Tibial artery (tissue), 4 donors: ENCODE measurements at regions not wholly inside any gene's neighbourhood (a gene's known extent, or its start where the extent isn't known, plus 50 kb on each side); places are given as distances from the start of the nearest gene placed in this dataset.

ENCODE experiments used
- DNase-seq, 2 donors: peaks; one replicate each; pipeline ENCODE4 v3.0.0-alpha.2; 2019
- H3K27ac ChIP-seq, 2 donors: fragments of 200-600 bp; sonication (generic) in 1 of 2; 1 replicate in 1 of 2; 2 replicates in 1 of 2; pipeline ENCODE4 v1.5.1; 2018 to 2019; ENCODE audit warnings: mild to moderate bottlenecking in 1 of 2
- H3K27me3 ChIP-seq, 2 donors: fragments of 200-600 bp; sonication (generic) in 1 of 2; one replicate each; pipeline versions ENCODE4 v1.5.1 to v1.6.0; 2016 to 2019
- H3K36me3 ChIP-seq, 3 donors: fragments of 200-600 bp; sonication (generic) in 2 of 3; one replicate each; pipeline ENCODE4 v1.5.1; 2016 to 2019; ENCODE audit warnings: mild to moderate bottlenecking in 2 of 3
- H3K4me1 ChIP-seq, 4 donors: fragments of 200-600 bp; sonication (generic) in 2 of 4; 1 replicate in 3 of 4; 2 replicates in 1 of 4; pipeline ENCODE4 v1.5.1; 2016 to 2019
- H3K4me3 ChIP-seq, 2 donors: fragments of 200-600 bp; sonication (generic) in 1 of 2; 1 replicate in 1 of 2; 2 replicates in 1 of 2; pipeline ENCODE4 v1.5.1; 2018 to 2019; ENCODE audit warnings: mild to moderate bottlenecking in 2 of 2
- H3K9me3 ChIP-seq, 3 donors: fragments of 200-600 bp; sonication (generic) in 1 of 3; one replicate each; pipeline ENCODE4 v1.5.1; 2016 to 2019
- CTCF ChIP-seq, 2 experiments: fragments of 200-600 bp in 1 of 2; fragments of 450-650 bp in 1 of 2; IDR thresholded peaks; one replicate each; pipeline ENCODE4 v1.5.1; 2017 to 2019; ENCODE audit warnings: antibody characterized with exemption in 2 of 2, mild to moderate bottlenecking in 1 of 2, moderate library complexity in 1 of 2
- intact Hi-C: fragments of 100-400 bp; cut with DNase I; formaldehyde crosslinking; loops from one replicate; pipeline ENCODE4 v1.15.0; 2023; ENCODE audit warnings: low total_unique reads

GRCh38 chr18:32582455-32582854 lies 111.8 kb upstream of the GAREM1 start:
- no peak for DNase-seq
- Histone ChIP-seq H3K27ac (no peak overlapping the region), H3K4me1 (no peaks in the 10 kb centered on the region), H3K9me3 (no peaks in the 10 kb centered on the region), H3K4me3 (no peak overlapping the region), H3K36me3 (no peaks in the 10 kb centered on the region), H3K27me3 (peaks cover 0 to 3% of the 10 kb centered on the region in 2 donors)
- no peak for TF ChIP-seq CTCF (IDR thresholded peaks at IDR 0.05)
- intact Hi-C loops, result no loop called here

- H3K27ac ChIP-seq, result no peak overlapping the region
- no peak for DNase-seq
- peaks cover 0 to 3% of the 10 kb centered on the region in 2 donors for H3K27me3 ChIP-seq
- no peak for TF ChIP-seq CTCF (IDR thresholded peaks at IDR 0.05)
- no peak overlapping the region for H3K4me3 ChIP-seq
- no peaks in the 10 kb centered on the region for H3K9me3 ChIP-seq
- intact Hi-C loops, result no loop called here
- no peaks in the 10 kb centered on the region for H3K4me1 ChIP-seq
- H3K36me3 ChIP-seq, result no peaks in the 10 kb centered on the region
Observed at GRCh38 chr18:32577561-32577960, 106.9 kb upstream of the GAREM1 start.

DNA sequence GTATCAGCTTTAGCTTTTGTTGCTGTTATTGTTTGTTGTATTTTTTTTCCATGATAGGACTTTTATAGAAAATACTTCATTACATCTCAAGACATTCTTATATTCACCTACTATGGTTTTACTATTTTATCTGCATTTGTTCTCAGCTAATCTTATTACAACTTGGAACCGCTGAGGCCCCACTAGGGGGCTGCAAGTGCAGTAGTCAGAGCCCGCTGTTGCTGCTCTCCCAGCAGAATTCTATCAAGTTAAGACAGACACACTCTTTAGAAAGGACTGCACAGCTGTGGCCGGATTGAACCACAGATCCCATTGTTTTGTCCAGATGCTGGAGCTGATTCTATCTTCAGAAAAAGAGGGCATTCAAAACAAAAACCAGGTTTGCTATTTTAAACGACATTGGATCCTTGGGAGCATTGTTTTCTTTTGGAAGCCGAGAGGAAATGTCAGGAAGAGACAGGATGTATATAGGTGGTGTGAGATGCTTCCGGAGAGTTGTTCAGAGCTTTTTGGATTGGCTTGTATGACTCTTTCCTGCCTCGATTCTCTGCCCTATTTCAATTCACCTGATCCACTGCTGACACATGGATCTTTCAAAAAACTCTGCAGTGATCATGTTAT lies 105.7 kb upstream of the GAREM1 start:
- TF ChIP-seq CTCF (IDR thresholded peaks at IDR 0.05), result peak in 1 of 2 experiments; percentile 11
- no peak overlapping the region for H3K4me3 ChIP-seq
- intact Hi-C loops, result no loop called here

DNA sequence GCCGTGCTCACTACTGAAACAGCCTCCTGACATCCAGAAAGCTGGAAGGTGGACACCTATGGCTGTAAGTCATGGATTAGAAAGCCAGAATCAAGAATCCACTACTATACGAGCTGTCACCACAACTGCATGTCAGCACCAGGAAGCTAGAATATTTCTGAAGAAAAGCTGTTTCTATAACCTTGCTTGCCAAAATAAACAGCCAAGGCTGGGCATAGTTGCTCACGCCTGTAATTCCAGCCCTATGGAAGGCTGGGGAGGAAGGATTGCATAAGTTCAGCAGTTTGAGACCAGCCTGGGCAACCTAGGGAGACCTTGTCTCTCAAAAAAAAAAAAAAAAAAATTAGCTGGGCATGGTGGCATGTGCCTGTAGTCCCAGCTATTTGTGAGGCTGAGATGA lies 96.3 kb upstream of the GAREM1 start:
- H3K4me1 ChIP-seq, result no peaks in the 10 kb centered on the region
- H3K27ac ChIP-seq, result no peak overlapping the region
- intact Hi-C loops, result no loop called here
- no peak for DNase-seq
- H3K4me3 ChIP-seq, result no peak overlapping the region
- no peak for TF ChIP-seq CTCF (IDR thresholded peaks at IDR 0.05)
- no peaks in the 10 kb centered on the region for H3K9me3 ChIP-seq
- no peaks in the 10 kb centered on the region for H3K27me3 ChIP-seq
- no peaks in the 10 kb centered on the region for H3K36me3 ChIP-seq

More for the DNA sequence above, 105.7 kb upstream of the GAREM1 start:
- peaks cover 0 to 3% of the 10 kb centered on the region in 2 donors for H3K27me3 ChIP-seq
- H3K4me1 ChIP-seq, result no peaks in the 10 kb centered on the region
- no peaks in the 10 kb centered on the region for H3K9me3 ChIP-seq
- H3K36me3 ChIP-seq, result no peaks in the 10 kb centered on the region
- no peak for DNase-seq
- H3K27ac ChIP-seq, result no peak overlapping the region

DNA sequence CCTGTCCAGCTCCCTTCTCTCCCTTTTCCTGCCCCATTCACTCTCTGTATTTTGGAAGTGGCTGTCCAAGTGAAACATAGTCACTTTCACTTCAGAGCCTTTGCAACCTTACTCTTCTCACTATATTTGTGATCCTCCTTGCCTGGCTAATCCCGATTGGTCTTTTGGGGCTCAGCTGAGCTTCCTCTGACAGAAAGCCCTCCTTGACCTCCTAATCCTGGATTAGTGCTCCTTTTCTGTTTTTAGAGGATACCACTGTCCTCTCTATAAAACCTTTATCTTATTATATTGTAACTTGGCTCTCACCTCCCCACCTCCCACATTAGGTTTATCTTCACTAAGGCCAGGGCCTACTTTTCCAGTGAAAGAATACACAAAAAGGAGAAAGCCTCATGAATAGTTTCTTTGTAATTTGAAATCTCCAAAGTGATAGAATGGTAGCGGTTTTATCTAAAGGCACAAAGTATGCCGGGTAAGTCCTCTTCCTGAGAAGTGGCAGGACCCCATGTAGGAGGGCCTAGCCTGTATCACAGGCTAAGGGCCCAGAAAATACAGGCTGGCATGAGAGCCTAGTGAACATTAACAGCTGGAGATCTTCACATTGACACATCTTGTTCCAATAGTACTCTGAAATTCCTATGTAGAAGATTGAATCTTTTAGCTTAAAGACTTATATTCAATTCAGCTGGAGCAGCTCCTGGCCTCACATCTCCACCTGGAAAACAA lies 83.1 kb upstream of the GAREM1 start:
- no peaks in the 10 kb centered on the region for H3K36me3 ChIP-seq

More for the DNA sequence above, 83.1 kb upstream of the GAREM1 start:
- TF ChIP-seq CTCF (IDR thresholded peaks at IDR 0.05), result no peak
- Histone ChIP-seq H3K4me3 (no peak overlapping the region), H3K27ac (no peak overlapping the region), H3K4me1 (no peaks in the 10 kb centered on the region), H3K27me3 (no peaks in the 10 kb centered on the region), H3K9me3 (no peaks in the 10 kb centered on the region)
- DNase-seq, result no peak
- intact Hi-C loops, result loop anchor here (2.0 to 10.0 kb wide), 2 partner anchors 289 to 395 kb away; no protein-coding TSS in a partner anchor
